T-helper 1 cell (primary cell): ENCODE measurements at regions not wholly inside any gene's neighbourhood (a gene's known extent, or its start where the extent isn't known, plus 50 kb on each side); places are given as distances from the start of the nearest gene placed in this dataset.

Source experiments
- DNase-seq, 5 donors: peaks; one replicate each; pipeline ENCODE4 v3.0.0-alpha.2; 2012 to 2020

DNA sequence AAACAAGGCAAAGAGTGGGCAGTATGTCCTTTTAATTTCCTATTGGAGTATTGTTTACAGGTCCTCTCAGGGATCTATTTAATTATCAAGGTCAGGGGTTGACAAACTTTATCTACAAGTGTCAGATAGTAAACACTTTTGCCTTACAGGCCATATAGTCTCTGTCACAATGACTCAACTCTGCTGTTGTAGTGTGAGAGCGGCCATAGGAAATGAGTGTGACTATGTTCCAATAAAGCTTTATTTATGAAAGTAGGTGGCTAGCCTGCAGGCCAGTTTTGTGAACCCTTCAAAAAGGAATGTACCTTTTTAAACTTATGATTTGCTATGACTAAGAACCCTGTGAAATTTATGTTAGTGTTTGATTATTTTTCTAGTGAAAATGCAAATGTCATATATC, 156.1 kb downstream of the GPAT3 start:
- DNase-seq: no peak

DNA sequence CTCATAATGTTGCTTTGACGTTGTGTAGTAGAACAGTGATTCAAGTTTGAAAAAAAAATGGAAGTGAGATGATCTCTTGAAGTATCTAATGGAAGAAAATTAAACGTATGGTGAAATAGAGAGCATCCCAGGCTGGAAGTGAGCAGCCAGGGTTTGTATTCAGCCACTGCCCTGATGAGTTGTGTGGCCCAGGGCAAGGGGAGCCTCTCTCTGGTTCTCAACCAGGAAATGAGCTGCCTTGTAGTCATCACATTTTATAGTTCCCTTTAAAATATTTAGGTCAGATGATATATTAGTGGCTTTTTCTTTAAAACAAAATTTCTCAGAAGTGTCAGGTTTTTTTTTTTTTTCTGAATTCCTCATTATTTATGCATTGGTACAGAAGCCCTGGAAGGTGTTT, 150.3 kb downstream of the GPAT3 start:
- DNase-seq: no peak

DNA sequence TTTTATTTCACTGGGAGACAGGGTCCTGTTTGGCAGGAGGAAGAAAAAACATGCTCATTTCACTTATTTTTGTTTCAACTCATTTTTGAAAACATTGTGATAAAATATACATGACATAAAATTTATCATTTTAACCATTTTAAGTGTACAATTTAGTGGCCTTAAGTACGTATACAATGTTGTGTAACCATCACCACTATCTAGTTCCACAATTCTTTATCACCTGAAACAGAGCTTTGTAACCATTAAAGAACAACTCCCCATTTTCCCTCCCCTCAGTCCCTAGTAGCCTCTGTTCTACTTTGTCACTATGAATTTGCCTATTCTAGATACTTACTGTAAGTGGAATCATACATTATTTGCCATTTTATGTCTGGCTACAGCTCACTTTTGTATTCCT, 143.8 kb downstream of the GPAT3 start:
- no peak for DNase-seq

DNA sequence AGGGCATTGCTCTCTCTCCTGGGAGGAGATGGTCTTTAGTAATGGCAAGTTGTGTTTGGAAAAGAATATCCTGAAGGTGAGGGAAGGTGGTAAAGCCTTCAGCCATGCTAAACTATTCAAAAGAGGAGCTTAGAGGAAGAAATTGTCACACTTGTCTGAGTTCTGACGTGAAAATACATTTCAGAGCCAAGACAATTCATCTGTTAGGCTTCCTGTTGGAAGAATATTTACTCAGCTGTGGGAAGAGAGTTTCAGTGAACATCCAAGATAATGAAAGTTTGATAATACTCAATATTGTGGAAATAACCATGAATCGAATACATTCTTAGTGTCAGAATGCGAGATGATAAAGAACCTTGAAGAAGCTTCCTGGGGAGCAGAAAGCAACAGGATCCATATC, 143.3 kb downstream of the GPAT3 start:
- DNase-seq: no peak

DNA sequence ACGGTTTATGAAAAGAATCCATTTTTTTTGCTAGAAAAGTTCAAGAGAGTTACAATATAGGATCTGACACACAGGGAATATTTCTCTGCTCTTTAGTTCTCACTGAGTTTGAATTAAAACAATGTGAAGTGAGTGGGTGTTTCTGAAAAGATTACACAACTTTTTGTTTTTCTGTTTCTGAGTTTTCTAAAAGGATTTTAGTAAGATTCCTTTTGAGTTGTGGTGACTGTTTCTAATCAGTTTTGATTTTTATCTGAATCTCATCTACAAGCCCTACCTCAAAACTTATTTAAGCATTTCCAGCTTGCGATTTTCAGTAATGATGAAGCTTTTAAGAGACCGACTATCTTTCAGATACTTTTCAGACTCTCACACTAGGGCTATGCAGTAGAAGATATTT, 141.7 kb downstream of the GPAT3 start:
- no peak for DNase-seq

DNA sequence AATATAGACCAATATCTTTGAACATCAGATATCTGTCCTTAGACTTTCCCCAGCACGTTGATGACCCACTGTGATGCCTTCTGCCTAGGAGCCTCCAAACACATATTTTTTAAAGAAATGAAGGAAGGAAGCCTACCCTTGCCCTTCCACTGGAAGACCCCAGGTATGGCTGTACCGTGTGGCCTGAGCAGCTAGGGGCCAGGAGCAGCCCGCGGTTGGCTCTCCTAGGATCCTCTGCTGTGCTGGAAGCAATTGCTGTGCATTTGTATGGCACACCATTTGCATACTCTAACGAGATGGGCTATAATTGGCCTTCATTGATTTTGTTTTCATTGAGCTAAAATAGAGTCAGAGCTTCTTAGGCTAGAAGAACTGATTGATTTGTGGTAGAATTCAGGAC, 128.8 kb downstream of the GPAT3 start:
- DNase-seq: no peak

DNA sequence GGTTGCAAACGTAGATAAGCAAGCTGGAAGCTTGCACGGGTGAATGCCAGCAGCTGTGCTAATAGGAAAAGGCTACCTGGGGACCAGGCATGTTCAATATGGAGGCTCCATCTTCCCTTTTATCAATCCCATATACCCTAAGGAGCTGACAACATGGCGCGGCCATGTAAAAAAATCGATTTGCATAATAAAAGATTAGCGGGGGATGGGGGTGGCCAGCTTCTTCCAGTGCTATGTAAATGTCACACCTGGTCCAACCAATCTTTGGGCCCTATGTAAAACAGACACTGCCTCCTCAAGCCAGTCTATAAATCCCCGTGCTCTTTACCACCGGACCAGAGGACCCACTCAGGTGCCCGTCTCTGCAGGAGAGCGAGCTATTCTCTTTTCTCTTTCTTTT, 128.2 kb downstream of the GPAT3 start:
- no peak for DNase-seq

DNA sequence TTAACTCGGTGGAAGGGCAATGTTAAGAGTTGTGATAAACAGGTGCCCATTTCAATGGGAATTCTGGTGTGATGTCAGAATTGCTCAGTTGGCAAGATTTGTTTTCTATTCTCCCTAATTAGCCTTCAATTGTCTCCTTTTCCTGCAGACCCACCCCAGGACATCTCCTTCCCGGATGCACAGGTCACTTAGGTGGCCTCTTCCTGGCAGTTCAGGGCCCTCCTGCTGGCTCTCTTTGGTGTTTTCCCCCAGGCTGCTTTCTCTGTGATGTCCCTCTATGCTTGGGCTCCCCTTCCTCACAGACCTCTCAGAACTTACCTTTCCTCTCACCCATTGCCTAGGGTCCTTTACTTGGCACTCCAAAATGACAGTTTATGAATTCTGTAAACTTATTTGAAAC, 126.3 kb downstream of the GPAT3 start:
- DNase-seq: no peak

DNA sequence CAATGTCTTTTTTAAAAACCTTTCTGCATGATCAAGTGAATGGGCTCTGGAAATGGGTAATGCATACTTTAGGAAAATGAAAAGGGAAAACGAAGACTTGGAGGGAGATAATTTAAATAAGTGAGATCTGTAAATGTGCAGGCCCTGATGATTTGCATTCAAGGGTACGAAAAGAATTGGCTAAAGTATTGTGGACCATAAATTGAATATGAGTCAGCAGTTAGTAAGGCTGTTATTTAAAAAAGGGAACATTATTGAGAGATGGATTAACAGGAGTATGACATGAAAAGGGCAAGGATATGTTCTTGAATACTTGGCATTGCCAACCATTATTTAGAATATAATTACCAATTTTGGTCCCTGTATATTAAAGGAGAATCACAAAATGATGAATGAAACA, 125.5 kb downstream of the GPAT3 start:
- DNase-seq: no peak

DNA sequence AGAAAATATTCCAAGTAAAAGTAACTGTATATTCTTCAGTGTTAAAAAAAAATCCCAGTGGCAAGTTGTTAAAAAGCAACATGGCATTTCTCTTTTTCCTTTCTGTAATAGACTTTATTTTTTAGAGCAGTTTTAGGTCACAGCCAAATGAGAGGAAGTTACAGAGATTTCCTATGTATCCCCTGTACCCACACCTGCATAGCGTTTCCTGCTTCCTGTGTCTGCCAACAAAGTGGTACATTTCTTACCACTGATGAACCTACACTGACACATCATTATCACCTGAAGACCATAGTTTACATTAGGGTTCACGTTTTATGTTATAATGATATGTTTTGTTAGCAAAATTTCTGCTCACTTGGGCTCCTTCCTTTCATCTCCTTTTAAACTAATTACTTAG, 124.7 kb downstream of the GPAT3 start:
- DNase-seq: no peak

DNA sequence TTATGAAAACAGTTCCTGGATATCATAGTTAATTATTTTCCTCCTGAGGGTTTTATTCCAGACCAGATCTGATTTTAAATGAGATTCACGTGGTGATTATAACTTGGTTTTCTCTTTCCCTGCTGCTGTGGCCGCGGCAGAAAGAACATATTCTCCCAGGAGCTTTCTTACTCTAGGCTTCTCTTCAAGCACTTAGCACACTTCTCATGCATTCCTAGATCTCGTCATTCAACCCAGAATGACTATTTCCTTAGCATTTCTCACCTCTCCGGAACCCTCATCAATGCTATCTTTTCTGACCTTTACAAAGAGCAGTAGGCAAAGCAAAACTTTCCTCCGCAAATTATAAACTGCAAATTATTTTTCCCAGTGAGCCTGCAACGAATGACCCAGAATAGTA, 122.9 kb downstream of the GPAT3 start:
- DNase-seq: no peak

DNA sequence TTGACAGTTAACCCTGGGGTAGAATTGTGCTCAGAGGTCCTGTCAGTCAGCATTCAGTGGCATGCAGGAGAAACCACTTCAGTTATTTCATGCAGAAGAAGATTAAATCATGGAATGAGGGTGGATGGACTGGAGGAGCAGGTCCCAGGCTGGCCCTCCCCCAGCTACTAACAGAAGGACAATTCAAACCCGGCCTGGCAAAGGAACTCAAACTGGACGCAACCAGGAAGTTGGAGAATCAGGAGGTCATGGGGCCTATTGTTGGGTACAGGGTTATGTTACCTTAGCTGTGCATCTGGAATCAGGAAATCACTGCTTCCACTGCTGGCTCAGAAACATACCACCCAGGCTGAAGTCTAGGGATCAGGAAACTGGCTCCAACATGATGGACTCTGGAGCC, 121.4 kb downstream of the GPAT3 start:
- no peak for DNase-seq
